HT-29 (cell line): ENCODE measurements at regions not wholly inside any gene's neighbourhood (a gene's known extent, or its start where the extent isn't known, plus 50 kb on each side); places are given as distances from the start of the nearest gene placed in this dataset.

Experiments
- DNase-seq: peaks from one replicate; pipeline ENCODE4 v3.0.0-alpha.2; 2015; ENCODE audit warnings: low spot score

GRCh38 chr4:156177941-156178340, 224.3 kb upstream of the CTSO start:
- DNase-seq: no peak

GRCh38 chr4:156176896-156177295, 223.2 kb upstream of the CTSO start:
- DNase-seq: no peak

GRCh38 chr4:156173937-156174336, 220.3 kb upstream of the CTSO start:
- no peak for DNase-seq

DNA sequence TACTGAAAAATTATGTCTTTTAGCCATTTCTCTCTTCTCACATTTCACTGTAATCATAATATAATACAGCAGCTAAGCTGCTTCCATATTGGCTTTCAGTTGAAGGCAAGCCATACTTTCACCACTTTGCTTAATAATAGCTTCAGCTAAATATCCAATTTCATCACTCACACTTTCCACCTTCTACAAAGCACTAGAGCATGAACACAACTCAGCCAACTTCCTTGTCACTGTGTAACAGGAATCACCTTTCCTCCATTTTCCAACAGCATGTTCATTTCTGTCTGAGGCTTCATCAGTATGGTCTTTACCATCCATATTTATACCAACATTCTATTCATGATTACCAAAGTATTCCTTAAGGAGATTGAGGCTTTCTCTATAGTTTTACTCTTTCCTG, 219.8 kb upstream of the CTSO start:
- no peak for DNase-seq

- DNase-seq: no peak
Observed at GRCh38 chr4:156169861-156170260, 216.2 kb upstream of the CTSO start.

DNA sequence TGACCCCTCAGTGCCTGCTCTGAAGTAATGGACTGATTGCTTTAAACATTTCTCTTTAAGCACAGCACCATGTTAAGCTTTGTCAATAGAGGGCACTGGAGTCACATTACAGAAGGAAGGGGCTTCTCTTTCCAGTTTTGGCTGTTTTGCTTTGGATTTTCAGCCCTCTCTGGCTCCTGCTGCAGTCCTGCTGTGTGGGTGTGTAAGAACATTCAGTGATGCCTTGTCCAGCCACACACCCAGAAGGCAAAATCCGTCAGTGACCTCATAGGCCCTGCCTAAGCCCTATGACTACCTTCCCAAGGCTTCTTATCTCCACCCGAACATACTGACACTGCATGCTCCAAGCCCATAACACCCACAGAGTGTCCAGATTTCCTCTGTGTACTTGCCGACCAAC, 215.3 kb upstream of the CTSO start:
- DNase-seq: peak; percentile 44

DNA sequence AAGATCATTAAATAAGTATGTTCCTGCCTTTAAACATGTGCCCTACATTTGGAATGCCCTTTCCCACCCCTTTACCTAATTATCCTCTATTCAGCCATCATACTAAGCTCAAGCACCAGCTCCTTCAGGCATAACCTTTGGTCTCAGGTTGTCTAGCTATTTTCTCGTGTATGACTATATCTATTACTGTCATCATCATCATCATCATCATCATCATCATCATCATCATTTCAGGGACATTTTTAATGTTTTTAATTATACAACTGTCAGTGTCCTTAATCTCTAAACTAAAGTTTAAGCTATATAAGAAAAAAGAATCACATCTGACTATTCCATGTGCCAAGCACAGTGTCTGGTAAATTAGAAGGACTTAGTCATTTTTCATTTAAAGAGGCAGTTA, 214.6 kb upstream of the CTSO start:
- no peak for DNase-seq

DNA sequence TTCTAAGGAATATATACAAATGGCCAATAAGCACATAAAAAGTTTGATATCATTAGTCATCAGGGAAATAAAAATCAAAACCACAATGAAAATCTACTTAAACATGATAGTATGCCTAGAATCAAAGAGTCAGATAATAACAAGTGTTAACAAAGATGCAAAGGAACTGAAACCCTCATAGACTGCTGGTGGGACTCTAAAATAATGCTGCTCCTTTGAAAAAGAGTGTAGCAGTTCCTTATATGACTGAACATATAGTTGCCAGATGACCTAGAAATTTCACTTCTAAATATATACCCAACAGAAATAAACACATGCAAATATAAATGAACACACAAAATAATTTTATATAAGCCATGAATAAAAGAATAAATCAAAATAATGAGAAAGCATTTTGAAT, 205.1 kb upstream of the CTSO start:
- DNase-seq: no peak

GRCh38 chr4:156154978-156155377, 201.3 kb upstream of the CTSO start:
- DNase-seq: no peak

GRCh38 chr4:156146571-156146970, 192.9 kb upstream of the CTSO start:
- no peak for DNase-seq

- no peak for DNase-seq
Observed at GRCh38 chr4:156144961-156145360, 191.3 kb upstream of the CTSO start.

DNA sequence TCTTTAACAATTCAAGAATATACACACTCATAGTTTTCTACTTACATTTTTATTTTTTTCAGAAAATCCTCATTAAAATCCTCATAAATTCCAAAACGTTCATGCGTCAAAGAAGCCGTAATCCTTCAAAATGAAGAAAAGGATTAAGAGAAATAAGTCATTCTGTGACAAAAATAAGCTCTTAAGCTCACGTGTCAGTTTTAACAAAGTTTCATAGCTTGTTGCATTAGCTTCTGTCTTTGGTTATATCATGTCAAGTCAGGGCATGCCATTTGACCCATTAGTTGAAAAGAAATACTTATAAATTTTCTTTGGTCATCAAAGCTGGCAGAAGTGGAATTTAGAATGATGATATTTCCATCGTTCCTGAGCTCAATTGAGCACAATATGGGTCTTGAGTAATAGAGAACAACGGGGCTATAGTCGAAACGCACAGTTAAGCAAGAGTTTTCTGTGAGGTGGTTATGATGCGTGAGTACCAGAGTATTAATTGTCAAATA, 185.2 kb upstream of the CTSO start:
- DNase-seq: no peak

- DNase-seq: no peak
Observed at GRCh38 chr4:156137679-156138473, 184.2 kb upstream of the CTSO start.

DNA sequence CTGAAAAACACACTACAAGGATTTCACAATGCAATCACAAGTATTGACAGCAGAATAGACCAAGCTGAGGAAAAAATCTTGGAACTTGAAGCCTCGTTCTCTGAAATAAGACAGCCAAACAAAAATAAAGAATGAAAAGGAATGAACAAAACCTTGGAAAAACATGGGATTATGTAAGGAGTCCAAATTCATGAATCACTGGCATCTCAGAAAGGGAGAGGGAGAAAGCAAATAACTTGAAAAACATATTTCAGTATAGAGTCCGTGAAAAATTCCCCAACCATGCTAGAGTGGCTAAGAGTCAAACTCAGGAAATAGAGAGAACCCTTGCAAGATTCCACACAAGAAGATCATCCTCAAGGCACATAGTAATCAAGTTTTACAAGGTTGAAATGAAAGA, 178.5 kb upstream of the CTSO start:
- no peak for DNase-seq

- DNase-seq: no peak
Observed at GRCh38 chr4:156128616-156129015, 174.9 kb upstream of the CTSO start.

DNA sequence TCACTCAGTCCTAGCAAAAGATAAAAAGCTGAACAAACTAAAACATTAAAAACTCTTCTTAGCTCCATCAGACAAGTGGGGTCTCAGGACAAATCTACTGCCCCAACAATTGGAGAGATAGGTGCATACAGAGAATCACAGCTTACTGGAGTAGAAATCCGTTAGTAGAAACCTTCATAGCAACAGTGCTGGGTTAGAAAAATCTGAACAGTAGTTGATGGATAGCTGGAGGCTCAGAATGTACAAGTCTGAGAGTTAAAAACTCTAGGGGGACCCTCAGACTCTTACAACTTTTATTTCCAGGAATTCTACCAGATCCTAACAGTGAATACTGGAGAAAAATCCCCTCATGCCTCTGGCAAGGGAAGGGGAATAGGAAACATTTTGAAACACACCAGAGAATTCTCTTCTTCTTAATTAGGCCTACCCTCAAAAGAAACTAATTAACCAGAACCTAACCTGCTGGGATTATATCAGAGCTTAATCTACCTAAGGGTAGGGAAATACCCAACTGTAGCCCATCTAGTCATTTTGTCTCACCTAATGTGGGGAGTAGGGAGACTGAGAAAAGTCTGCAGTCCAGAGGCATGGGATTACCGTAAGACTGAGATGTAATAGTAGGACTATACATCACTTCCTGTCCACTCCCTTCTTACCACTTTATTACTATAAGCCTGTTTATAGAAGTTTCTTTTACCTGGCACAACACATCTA, 165.0 kb upstream of the CTSO start:
- DNase-seq: no peak

GRCh38 chr4:156117743-156118142, 164.1 kb upstream of the CTSO start:
- DNase-seq: no peak

- DNase-seq: no peak
Observed at GRCh38 chr4:156116991-156117390, 163.3 kb upstream of the CTSO start.

DNA sequence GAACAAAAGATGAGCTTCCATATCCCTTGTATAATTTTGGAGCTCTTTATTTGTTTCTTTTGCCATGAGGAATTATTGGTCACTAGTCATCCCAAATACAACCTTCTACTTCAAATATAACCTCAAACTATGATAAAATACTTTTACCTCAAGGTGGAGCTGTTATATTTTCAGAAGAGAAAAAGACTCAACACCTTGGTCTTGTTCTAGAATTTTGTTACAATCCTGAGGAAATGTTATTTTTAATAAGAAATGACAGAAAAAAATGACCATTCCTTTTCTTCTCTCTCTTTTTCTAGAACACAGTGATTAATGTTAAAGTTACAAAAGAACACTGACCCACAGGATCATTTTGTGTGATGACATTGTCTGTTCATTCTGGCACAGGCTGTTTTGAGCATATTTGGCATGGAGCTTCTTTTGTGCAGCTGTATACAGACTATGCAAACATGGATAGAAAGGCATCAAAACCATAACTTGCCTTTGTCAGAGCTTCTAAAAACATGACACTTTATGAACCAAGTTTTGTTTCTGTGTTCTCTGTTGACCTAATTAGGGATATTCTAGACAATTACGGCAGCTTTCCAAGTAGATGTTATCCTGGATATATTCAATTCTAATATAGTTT, 159.6 kb upstream of the CTSO start:
- peak; percentile 47 for DNase-seq

GRCh38 chr4:156111686-156112085, 158.0 kb upstream of the CTSO start:
- no peak for DNase-seq

- DNase-seq: peak; percentile 22
Observed at GRCh38 chr4:156109943-156110900, 156.6 kb upstream of the CTSO start.
